ENCODE measurements at regions not wholly inside any gene's neighbourhood (a gene's known extent, or its start where the extent isn't known, plus 50 kb on each side); places are given as distances from the start of the nearest gene placed in this dataset.

DNA sequence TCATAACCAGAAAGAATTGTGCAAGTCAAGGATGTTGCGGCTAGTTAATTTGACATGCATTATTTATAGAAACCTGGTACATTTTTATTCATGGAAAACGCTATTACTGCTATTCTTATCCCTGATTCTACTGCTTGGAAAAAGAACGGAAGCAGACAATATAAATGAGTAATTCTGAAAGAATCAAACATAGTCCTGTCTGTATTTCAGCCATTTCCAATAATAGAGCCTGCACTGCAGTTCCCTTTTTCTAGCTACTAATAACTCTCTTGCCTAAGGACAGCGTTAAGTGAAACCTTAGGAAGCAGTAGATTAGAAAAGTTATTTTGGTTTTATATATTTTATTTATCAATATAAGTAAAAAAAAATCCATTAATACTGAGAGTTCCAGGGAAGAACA, 414.9 kb downstream of the CYLC2 start:
- TF ChIP-seq, protein P1, sequence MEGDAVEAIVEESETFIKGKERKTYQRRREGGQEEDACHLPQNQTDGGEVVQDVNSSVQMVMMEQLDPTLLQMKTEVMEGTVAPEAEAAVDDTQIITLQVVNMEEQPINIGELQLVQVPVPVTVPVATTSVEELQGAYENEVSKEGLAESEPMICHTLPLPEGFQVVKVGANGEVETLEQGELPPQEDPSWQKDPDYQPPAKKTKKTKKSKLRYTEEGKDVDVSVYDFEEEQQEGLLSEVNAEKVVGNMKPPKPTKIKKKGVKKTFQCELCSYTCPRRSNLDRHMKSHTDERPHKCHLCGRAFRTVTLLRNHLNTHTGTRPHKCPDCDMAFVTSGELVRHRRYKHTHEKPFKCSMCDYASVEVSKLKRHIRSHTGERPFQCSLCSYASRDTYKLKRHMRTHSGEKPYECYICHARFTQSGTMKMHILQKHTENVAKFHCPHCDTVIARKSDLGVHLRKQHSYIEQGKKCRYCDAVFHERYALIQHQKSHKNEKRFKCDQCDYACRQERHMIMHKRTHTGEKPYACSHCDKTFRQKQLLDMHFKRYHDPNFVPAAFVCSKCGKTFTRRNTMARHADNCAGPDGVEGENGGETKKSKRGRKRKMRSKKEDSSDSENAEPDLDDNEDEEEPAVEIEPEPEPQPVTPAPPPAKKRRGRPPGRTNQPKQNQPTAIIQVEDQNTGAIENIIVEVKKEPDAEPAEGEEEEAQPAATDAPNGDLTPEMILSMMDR (IDR thresholded peaks at IDR 0.05) = no peak
- TF ChIP-seq POLR2A (IDR thresholded peaks at IDR 0.05) (no peak), EP300 (IDR thresholded peaks at IDR 0.05) (no peak)
- 47 to 60% (median 57%) methylated on average over 4 of the region's 4 CpGs for WGBS, 3 donors
- H3K4me1 ChIP-seq (ENCODE audit: insufficient read depth) = no peaks in the 10 kb centered on the region
- no peaks in the 10 kb centered on the region for H3K36me3 ChIP-seq
- H3K27me3 ChIP-seq = no peaks in the 10 kb centered on the region
- H3K4me3 ChIP-seq = no peak overlapping the region
- intact Hi-C loops (cut with DNase I) = no loop called here
- no peak overlapping the region for H3K27ac ChIP-seq
- DNase-seq = no peak
- no peaks in the 10 kb centered on the region for H3K9me3 ChIP-seq

DNA sequence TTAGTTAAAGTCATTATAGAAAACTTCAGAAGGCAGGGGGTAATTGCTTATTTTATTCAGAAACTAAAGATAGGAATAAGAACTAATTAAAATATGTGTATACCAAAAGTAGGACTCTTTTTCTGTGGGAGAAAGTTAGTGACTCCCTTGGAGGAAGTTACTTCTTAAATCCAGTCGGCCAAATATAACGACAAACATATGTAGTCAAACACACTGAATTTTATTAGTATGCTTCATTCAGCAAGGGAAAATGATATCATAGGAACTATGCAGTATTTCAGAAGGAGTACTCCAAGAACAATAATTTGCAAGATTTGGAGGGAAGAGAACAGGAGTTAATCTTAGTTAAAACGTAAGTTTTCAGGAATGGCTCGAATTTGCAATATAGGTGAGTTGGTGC, 432.6 kb downstream of the CYLC2 start:
- Histone ChIP-seq H3K27me3 (no peaks in the 10 kb centered on the region), H3K4me1 (ENCODE audit: insufficient read depth) (no peaks in the 10 kb centered on the region), H3K9me3 (no peaks in the 10 kb centered on the region), H3K36me3 (no peaks in the 10 kb centered on the region), H3K4me3 (no peak overlapping the region), H3K27ac (no peak overlapping the region)
- intact Hi-C loops (cut with DNase I) = no loop called here
- WGBS, 3 donors = 52 to 62% (median 56%) methylated on average over 4 of the region's 4 CpGs
- DNase-seq = no peak
- TF ChIP-seq, protein P1 (IDR thresholded peaks at IDR 0.05) = no peak
- no peak for TF ChIP-seq EP300 (IDR thresholded peaks at IDR 0.05)
- no peak for TF ChIP-seq POLR2A (IDR thresholded peaks at IDR 0.05)

DNA sequence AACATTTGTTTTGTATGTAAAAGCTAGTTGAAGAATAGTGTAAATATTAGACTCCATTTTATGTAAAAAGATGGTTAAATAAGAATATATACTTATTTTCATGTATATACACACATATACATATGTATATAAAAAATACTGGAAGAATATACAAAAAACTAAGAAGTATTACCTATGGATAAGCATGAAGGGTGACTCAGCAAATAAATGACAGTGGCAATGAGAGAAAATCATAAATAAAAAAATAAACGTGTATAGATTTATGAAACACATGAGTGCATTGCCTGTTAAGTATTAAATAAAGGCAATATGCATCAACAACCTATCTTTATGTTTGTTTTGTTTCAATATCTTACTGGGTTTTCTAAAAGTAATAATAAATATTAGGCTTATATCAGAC, 435.3 kb downstream of the CYLC2 start:
- intact Hi-C loops (cut with DNase I) = no loop called here
- WGBS, 3 donors = 49 to 56% (median 51%) methylated on average over 1 of the region's 1 CpG

DNA sequence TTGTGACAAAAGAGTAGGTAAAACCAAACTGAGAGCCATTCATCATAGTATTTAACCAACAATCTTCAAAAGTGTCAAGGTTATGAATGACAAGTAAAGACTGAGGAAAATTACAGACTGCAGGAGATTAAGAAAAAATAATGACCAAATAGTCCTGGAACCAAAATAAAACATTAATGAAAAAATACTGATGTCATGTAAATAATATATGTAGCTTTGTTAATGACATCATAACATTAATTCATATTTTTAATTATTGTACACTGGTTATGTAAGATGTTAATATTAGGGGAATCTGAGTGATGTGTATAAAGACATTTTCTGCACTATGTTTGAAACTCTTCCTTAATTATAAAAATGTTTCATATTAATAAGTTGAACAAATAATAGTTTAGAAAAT, 436.7 kb downstream of the CYLC2 start:
- intact Hi-C loops (cut with DNase I) = no loop called here
- TF ChIP-seq POLR2A (IDR thresholded peaks at IDR 0.05) (no peak), EP300 (IDR thresholded peaks at IDR 0.05) (no peak)
- TF ChIP-seq, protein P1 (IDR thresholded peaks at IDR 0.05) = no peak
- no peaks in the 10 kb centered on the region for H3K4me1 ChIP-seq (ENCODE audit: insufficient read depth)
- no peaks in the 10 kb centered on the region for H3K36me3 ChIP-seq
- DNase-seq = no peak
- no peak overlapping the region for H3K27ac ChIP-seq
- no peaks in the 10 kb centered on the region for H3K27me3 ChIP-seq
- H3K9me3 ChIP-seq = no peaks in the 10 kb centered on the region
- H3K4me3 ChIP-seq = no peak overlapping the region

More for the DNA sequence above, 435.3 kb downstream of the CYLC2 start:
- no peak for DNase-seq
- H3K36me3 ChIP-seq = no peaks in the 10 kb centered on the region
- no peak overlapping the region for H3K27ac ChIP-seq
- H3K9me3 ChIP-seq = no peaks in the 10 kb centered on the region
- TF ChIP-seq EP300 (IDR thresholded peaks at IDR 0.05) (no peak), POLR2A (IDR thresholded peaks at IDR 0.05) (no peak)
- TF ChIP-seq, protein P1 (IDR thresholded peaks at IDR 0.05) = no peak
- H3K4me3 ChIP-seq = no peak overlapping the region
- no peaks in the 10 kb centered on the region for H3K4me1 ChIP-seq (ENCODE audit: insufficient read depth)
- H3K27me3 ChIP-seq = no peaks in the 10 kb centered on the region

DNA sequence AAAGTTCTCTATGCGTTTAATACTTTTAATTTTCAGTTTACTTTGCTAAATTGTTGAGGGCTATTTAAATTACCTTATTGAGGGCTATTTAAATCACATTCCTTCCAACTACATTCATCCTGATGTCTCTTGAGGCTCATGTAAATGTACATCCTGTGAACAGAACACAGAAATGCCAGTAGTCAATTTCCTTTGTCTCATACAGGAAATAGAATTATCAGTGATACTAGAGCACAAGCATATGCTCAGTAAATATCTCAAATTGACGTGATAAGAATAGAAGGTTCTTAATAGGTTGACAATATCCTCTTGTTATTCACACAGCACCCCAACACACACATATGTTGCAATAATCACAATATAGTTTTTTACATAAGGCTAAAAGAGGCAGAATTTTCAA, 449.0 kb downstream of the CYLC2 start:
- intact Hi-C loops (cut with DNase I) = no loop called here
- DNase-seq = no peak
- no peak for TF ChIP-seq EP300 (IDR thresholded peaks at IDR 0.05)
- H3K4me1 ChIP-seq (ENCODE audit: insufficient read depth) = no peaks in the 10 kb centered on the region
- H3K27me3 ChIP-seq = no peaks in the 10 kb centered on the region
- no peak overlapping the region for H3K4me3 ChIP-seq
- H3K36me3 ChIP-seq = no peaks in the 10 kb centered on the region
- no peaks in the 10 kb centered on the region for H3K9me3 ChIP-seq
- H3K27ac ChIP-seq = no peak overlapping the region
- WGBS, 3 donors = 10 to 27% (median 15%) methylated on average over 2 of the region's 2 CpGs
